IPS-18c (cell line): ENCODE measurements at regions not wholly inside any gene's neighbourhood (a gene's known extent, or its start where the extent isn't known, plus 50 kb on each side); places are given as distances from the start of the nearest gene placed in this dataset.
"Not testable (repeated sequence)": the region's sequence is repeated elsewhere in the genome, so short reads cannot be mapped to it uniquely, and the experiment has no call there.

Experiments used
- H3K4me3 ChIP-seq: 2 replicates; pipeline ENCODE4 v1.7.0; 2013; ENCODE audit warnings: low read depth, mild to moderate bottlenecking, low read length, moderate library complexity; ENCODE audit not compliant: insufficient read depth
- H3K9me3 ChIP-seq: one replicate; pipeline ENCODE4 v1.6.1; 2013; ENCODE audit warnings: mild to moderate bottlenecking, low read length, moderate library complexity; ENCODE audit not compliant: control insufficient read depth, insufficient read depth

GRCh38 chr11:69912161-69912910 lies 93.1 kb upstream of the FGF3 start:
- no peak overlapping the region for H3K4me3 ChIP-seq
- no peaks in the 10 kb centered on the region for H3K9me3 ChIP-seq

GRCh38 chr11:69912911-69913451 lies 93.8 kb upstream of the FGF3 start:
- Histone ChIP-seq H3K9me3 (no peaks in the 10 kb centered on the region), H3K4me3 (no peak overlapping the region)

GRCh38 chr11:69913591-69914285 lies 94.5 kb upstream of the FGF3 start:
- no peak overlapping the region for H3K4me3 ChIP-seq
- H3K9me3 ChIP-seq = no peaks in the 10 kb centered on the region

GRCh38 chr11:69914286-69915150 lies 95.3 kb upstream of the FGF3 start:
- Histone ChIP-seq H3K9me3 (no peaks in the 10 kb centered on the region), H3K4me3 (no peak overlapping the region)

GRCh38 chr11:69915151-69915500 lies 95.9 kb upstream of the FGF3 start:
- H3K4me3 ChIP-seq = no peak overlapping the region
- H3K9me3 ChIP-seq = no peaks in the 10 kb centered on the region

DNA sequence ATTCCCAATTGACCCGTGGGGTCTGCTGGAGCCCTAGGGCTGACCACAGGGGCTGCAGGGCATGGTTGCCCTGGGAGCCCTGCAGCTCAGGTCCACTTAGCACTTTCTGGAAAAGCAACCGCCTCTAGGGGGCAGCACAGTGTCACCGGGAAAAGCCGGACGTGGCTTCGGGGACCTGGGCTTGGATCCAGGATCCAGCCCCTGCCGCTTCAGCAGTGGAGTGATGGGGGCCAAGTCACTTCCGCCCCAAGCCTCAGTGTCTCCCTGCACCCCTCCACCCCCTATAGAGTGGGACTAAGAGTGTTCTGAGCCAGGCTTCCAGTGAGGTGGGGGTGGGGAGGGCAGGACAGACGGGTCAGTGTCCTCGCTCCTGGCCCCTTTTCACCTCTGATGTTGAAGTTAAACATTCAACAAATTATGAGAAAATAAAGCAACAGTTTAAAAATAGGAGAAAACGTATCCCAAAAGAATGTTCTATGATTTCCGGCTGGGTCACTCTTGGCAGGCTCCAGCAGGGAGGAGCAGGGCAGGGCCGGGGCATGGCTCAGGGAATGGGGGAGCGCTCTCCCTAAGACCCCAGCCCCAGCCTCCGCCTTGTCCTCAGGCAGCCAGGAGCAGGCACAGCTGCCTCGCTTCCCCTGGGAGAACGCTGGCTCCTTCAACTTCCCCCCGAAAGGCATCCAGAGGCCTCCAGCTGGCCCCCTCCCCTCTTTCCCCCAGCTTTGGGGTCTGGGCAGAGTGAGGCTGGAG lies 96.5 kb upstream of the FGF3 start:
- no peak overlapping the region for H3K4me3 ChIP-seq
- no peaks in the 10 kb centered on the region for H3K9me3 ChIP-seq

GRCh38 chr11:69916251-69916649 lies 97.0 kb upstream of the FGF3 start:
- H3K9me3 ChIP-seq, H3K4me3 ChIP-seq: not testable (repeated sequence)

DNA sequence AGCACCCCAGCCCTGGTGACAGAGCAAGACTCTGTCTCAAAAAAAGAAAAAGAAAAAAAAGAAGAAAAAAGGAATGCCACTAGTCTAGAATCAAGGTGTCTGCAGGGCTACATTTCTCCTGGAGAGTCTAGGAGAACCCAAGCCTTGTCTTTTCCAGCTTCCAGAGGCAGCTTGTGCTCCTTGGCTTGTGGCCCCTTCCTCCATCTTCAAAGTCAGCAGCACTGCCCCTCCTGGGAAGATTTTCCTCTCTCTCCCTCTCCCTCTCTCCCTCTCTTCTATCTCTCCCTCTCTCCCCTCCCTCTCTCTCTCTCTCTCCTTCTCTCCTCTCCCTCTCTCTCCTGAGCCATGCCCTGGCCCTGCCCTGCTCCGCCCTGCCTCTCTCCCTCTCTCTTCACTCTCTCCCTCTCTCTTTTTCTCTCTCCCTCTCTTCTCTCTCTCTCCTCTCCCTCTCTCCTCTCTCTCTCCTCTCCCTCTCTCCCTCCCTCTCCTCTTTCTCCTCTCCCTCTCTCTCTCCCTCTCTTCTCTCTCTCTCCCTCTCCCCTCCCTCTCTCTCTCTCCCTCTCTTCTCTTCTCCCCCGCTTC lies 97.7 kb upstream of the FGF3 start:
- Histone ChIP-seq H3K4me3 (no peak overlapping the region), H3K9me3 (no peaks in the 10 kb centered on the region)

GRCh38 chr11:69917529-69917928 lies 98.3 kb upstream of the FGF3 start:
- no peaks in the 10 kb centered on the region for H3K9me3 ChIP-seq
- H3K4me3 ChIP-seq = no peak overlapping the region

- no peaks in the 10 kb centered on the region for H3K9me3 ChIP-seq
- no peak overlapping the region for H3K4me3 ChIP-seq
Measured at GRCh38 chr11:69918231-69918937, 99.2 kb upstream of the FGF3 start.

GRCh38 chr11:69918938-69919650 lies 99.9 kb upstream of the FGF3 start:
- Histone ChIP-seq H3K4me3 (no peak overlapping the region), H3K9me3 (no peaks in the 10 kb centered on the region)

- no peaks in the 10 kb centered on the region for H3K9me3 ChIP-seq
Measured at GRCh38 chr11:69919659-69920344, 100.6 kb upstream of the FGF3 start.

GRCh38 chr11:69920345-69921127 lies 101.3 kb upstream of the FGF3 start:
- H3K4me3 ChIP-seq = no peak overlapping the region
- no peaks in the 10 kb centered on the region for H3K9me3 ChIP-seq

More at GRCh38 chr11:69919659-69920344, 100.6 kb upstream of the FGF3 start:
- no peak overlapping the region for H3K4me3 ChIP-seq

GRCh38 chr11:69921128-69922014 lies 102.2 kb upstream of the FGF3 start:
- H3K9me3 ChIP-seq = no peaks in the 10 kb centered on the region

More at GRCh38 chr11:69921128-69922014, 102.2 kb upstream of the FGF3 start:
- H3K4me3 ChIP-seq = no peak overlapping the region
